ENCODE measurements at regions not wholly inside any gene's neighbourhood (a gene's known extent, or its start where the extent isn't known, plus 50 kb on each side); places are given as distances from the start of the nearest gene placed in this dataset.

DNA sequence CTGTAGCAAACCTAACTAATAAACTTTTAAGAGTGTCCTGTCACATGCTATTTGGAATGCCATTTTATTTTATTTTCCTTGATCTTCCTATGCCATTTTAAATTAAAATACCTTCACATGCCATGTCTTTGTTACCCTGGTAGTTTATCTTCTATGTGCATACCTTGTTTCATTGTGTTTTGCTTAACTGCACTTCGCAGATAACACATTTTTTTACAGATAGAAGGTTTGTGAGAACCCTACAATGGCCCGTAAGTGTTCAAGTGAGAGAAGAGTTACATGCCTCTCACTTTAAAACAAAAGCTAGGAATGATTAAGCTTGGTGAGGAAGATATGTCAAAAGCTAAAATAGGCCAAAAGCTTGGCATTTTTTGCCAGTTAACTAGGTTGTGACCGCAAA, 744.1 kb downstream of the STIM2 start:
- Histone ChIP-seq H3K4me3 (ENCODE audit: low read depth in 2 of 2, low read length in 2 of 2) (no peak overlapping the region), H3K9me3 (ENCODE audit: control insufficient read depth, insufficient read depth, low read depth, low read length) (no peaks in the 10 kb centered on the region), H3K27ac (ENCODE audit: low read length) (no peak overlapping the region), H3K36me3 (ENCODE audit: control insufficient read depth, insufficient read depth, low read length) (no peaks in the 10 kb centered on the region), H3K4me1 (ENCODE audit: control insufficient read depth, insufficient read depth, low read length) (no peaks in the 10 kb centered on the region), H3K27me3 (ENCODE audit: control insufficient read depth, insufficient read depth, low read length) (no peaks in the 10 kb centered on the region)
- ChIA-PET POLR2A (no interaction called here), CTCF (no interaction called here)
- no peak for DNase-seq (ENCODE audit: low read depth, low spot score)
- in situ Hi-C loops (cut with HindIII; ENCODE audit: low pct_unique_long_range_greater_than_20kb, low sequenced_read_pairs) (no loop called here), intact Hi-C loops (cut with micrococcal nuclease; ENCODE audit: unreplicated experiment) (no loop called here)
- BruUV-seq (replicated peaks): no TSS peak
- TF ChIP-seq, protein P1, sequence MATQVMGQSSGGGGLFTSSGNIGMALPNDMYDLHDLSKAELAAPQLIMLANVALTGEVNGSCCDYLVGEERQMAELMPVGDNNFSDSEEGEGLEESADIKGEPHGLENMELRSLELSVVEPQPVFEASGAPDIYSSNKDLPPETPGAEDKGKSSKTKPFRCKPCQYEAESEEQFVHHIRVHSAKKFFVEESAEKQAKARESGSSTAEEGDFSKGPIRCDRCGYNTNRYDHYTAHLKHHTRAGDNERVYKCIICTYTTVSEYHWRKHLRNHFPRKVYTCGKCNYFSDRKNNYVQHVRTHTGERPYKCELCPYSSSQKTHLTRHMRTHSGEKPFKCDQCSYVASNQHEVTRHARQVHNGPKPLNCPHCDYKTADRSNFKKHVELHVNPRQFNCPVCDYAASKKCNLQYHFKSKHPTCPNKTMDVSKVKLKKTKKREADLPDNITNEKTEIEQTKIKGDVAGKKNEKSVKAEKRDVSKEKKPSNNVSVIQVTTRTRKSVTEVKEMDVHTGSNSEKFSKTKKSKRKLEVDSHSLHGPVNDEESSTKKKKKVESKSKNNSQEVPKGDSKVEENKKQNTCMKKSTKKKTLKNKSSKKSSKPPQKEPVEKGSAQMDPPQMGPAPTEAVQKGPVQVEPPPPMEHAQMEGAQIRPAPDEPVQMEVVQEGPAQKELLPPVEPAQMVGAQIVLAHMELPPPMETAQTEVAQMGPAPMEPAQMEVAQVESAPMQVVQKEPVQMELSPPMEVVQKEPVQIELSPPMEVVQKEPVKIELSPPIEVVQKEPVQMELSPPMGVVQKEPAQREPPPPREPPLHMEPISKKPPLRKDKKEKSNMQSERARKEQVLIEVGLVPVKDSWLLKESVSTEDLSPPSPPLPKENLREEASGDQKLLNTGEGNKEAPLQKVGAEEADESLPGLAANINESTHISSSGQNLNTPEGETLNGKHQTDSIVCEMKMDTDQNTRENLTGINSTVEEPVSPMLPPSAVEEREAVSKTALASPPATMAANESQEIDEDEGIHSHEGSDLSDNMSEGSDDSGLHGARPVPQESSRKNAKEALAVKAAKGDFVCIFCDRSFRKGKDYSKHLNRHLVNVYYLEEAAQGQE (IDR thresholded peaks at IDR 0.05; ENCODE audit: insufficient read depth in 1 of 2, low read depth in 2 of 2, low read length in 1 of 2): no peak
- TF ChIP-seq TCF7L2 (IDR thresholded peaks at IDR 0.05; ENCODE audit: low read depth, low read length): no peak
- no peak for TF ChIP-seq SIN3A (IDR thresholded peaks at IDR 0.05; ENCODE audit: borderline replicate concordance, insufficient read depth, low read depth, low read length)
- TF ChIP-seq POLR2AphosphoS5 (IDR thresholded peaks at IDR 0.05; ENCODE audit: low read depth, low read length): no peak
- TF ChIP-seq, protein P2, sequence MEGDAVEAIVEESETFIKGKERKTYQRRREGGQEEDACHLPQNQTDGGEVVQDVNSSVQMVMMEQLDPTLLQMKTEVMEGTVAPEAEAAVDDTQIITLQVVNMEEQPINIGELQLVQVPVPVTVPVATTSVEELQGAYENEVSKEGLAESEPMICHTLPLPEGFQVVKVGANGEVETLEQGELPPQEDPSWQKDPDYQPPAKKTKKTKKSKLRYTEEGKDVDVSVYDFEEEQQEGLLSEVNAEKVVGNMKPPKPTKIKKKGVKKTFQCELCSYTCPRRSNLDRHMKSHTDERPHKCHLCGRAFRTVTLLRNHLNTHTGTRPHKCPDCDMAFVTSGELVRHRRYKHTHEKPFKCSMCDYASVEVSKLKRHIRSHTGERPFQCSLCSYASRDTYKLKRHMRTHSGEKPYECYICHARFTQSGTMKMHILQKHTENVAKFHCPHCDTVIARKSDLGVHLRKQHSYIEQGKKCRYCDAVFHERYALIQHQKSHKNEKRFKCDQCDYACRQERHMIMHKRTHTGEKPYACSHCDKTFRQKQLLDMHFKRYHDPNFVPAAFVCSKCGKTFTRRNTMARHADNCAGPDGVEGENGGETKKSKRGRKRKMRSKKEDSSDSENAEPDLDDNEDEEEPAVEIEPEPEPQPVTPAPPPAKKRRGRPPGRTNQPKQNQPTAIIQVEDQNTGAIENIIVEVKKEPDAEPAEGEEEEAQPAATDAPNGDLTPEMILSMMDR (IDR thresholded peaks at IDR 0.05): no peak
- ATAC-seq: no peak

DNA sequence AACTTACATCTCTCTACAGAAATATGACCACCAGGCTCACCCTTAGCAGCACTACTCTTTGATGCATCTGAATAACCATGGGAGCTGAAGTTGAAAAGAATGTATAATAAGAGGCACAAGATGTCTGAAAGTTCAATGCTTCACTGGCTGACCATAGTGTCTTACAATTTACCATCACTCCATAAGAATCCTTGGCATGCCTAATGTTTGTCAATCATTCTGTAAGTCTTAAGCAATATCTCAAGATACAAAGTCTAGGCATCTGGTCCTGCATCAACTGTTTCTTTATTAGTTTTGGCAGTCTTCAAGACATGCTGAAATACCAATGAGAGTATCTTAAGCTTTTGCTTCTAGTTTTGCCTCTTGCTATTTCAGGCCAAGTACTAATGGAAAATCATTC, 755.5 kb downstream of the STIM2 start:
- ATAC-seq (no peak), DNase-seq (ENCODE audit: low read depth, low spot score) (no peak)
- no peaks in the 10 kb centered on the region for H3K27me3 ChIP-seq (ENCODE audit: control insufficient read depth, insufficient read depth, low read length)
- H3K4me1 ChIP-seq (ENCODE audit: control insufficient read depth, insufficient read depth, low read length): no peaks in the 10 kb centered on the region
- no peak overlapping the region for H3K27ac ChIP-seq (ENCODE audit: low read length)
- in situ Hi-C loops (cut with HindIII; ENCODE audit: low pct_unique_long_range_greater_than_20kb, low sequenced_read_pairs): no loop called here
- ChIA-PET CTCF (no interaction called here), POLR2A (no interaction called here)
- TF ChIP-seq POLR2AphosphoS5 (IDR thresholded peaks at IDR 0.05; ENCODE audit: low read depth, low read length): no peak
- TF ChIP-seq, protein P2 (IDR thresholded peaks at IDR 0.05): no peak
- TF ChIP-seq, protein P1 (IDR thresholded peaks at IDR 0.05; ENCODE audit: insufficient read depth in 1 of 2, low read depth in 2 of 2, low read length in 1 of 2): no peak
- TF ChIP-seq TCF7L2 (IDR thresholded peaks at IDR 0.05; ENCODE audit: low read depth, low read length): no peak
- TF ChIP-seq SIN3A (IDR thresholded peaks at IDR 0.05; ENCODE audit: borderline replicate concordance, insufficient read depth, low read depth, low read length): no peak
- H3K36me3 ChIP-seq (ENCODE audit: control insufficient read depth, insufficient read depth, low read length): no peaks in the 10 kb centered on the region
- intact Hi-C loops (cut with micrococcal nuclease; ENCODE audit: unreplicated experiment): no loop called here
- BruUV-seq (replicated peaks): no TSS peak
- H3K9me3 ChIP-seq (ENCODE audit: control insufficient read depth, insufficient read depth, low read depth, low read length): no peaks in the 10 kb centered on the region
- no peak overlapping the region for H3K4me3 ChIP-seq (ENCODE audit: low read depth in 2 of 2, low read length in 2 of 2)

Measured in Panc1 (cell line).